Astrocyte of the cerebellum (primary cell): ENCODE measurements at regions not wholly inside any gene's neighbourhood (a gene's known extent, or its start where the extent isn't known, plus 50 kb on each side); places are given as distances from the start of the nearest gene placed in this dataset.

Experiments used
- DNase-seq: peaks from one replicate; pipeline ENCODE4 v3.0.0-alpha.2; 2011; ENCODE audit warnings: low read depth
- H3K4me3 ChIP-seq: 2 replicates; pipeline ENCODE4 v1.5.1; 2011; ENCODE audit warnings: mild to moderate bottlenecking, low read depth, low read length, moderate library complexity
- CTCF ChIP-seq: IDR thresholded peaks from 2 replicates; pipeline ENCODE4 v1.5.1; 2012; ENCODE audit warnings: low read length, low read depth, moderate library complexity, mild to moderate bottlenecking; ENCODE audit errors: missing control alignments
- in situ Hi-C: cut with HindIII; loops from 2 replicates; pipeline ENCODE4 v1.10.0; 2017; ENCODE audit warnings: low sequenced_read_pairs

GRCh38 chr9:1427875-1428274, 377.7 kb downstream of the DMRT2 start:
- in situ Hi-C loops, result no loop called here
- no peak for DNase-seq
- H3K4me3 ChIP-seq, result no peak overlapping the region
- TF ChIP-seq CTCF, result no peak

DNA sequence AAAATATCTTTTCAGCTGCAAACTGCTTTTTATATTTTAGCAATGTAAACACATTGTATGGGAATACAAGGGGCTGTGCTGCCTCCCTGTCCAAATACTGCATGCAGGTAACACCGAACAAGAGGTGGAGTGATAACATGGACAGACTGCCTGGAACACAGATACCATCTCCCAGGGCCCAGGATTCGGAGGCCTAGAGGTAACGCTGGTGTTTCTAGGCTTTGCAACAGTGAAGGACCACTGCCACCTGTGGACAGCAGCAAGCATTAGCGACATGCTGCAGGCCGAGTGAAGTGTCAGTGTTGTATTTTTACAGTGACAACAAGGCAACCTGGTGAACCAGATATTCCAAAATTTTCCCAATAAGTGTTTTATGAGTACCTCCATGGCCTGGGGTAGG, 379.1 kb downstream of the DMRT2 start:
- DNase-seq, result no peak
- in situ Hi-C loops, result no loop called here
- no peak for TF ChIP-seq CTCF

GRCh38 chr9:1431461-1431860, 381.3 kb downstream of the DMRT2 start:
- no peak for TF ChIP-seq CTCF

More for the DNA sequence above, 379.1 kb downstream of the DMRT2 start:
- H3K4me3 ChIP-seq, result no peak overlapping the region

GRCh38 chr9:1434052-1434767, 384.1 kb downstream of the DMRT2 start:
- in situ Hi-C loops, result no loop called here
- DNase-seq, result no peak
- H3K4me3 ChIP-seq, result no peak overlapping the region
- TF ChIP-seq CTCF, result no peak

More at GRCh38 chr9:1431461-1431860, 381.3 kb downstream of the DMRT2 start:
- in situ Hi-C loops, result no loop called here
- DNase-seq, result no peak
- no peak overlapping the region for H3K4me3 ChIP-seq

DNA sequence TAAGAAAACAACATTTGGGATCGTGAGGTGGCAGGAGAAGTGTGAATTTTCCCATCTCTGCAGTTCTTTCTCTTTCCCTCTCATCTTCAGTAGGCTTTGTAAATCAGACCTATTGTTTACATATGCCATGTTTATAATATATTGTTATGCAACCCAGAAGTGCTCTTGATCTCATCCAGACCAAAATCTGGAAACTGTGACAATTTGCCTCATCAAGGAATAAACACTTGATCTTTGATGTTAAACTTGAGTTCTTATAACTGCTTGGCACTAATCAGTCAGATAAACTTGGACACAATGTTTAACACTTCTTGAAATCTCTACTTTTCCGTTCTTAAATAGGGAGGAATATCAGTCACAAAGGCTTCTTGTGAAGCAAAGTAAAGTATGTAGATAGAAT, 384.7 kb downstream of the DMRT2 start:
- no peak overlapping the region for H3K4me3 ChIP-seq
- no peak for DNase-seq
- in situ Hi-C loops, result no loop called here
- no peak for TF ChIP-seq CTCF

GRCh38 chr9:1440256-1440655, 390.1 kb downstream of the DMRT2 start:
- no peak overlapping the region for H3K4me3 ChIP-seq
- no peak for DNase-seq
- in situ Hi-C loops, result no loop called here
- TF ChIP-seq CTCF, result no peak
